GM11168 (cell line): ENCODE measurements at regions not wholly inside any gene's neighbourhood (a gene's known extent, or its start where the extent isn't known, plus 50 kb on each side); places are given as distances from the start of the nearest gene placed in this dataset.

Experiments
- in situ Hi-C: fragments of 300-500 bp; cut with MboI; formaldehyde crosslinking; loops from one replicate; pipeline ENCODE4 v1.12.0; 2022; ENCODE audit warnings: low sequenced_read_pairs; ENCODE audit not compliant: unreplicated experiment

DNA sequence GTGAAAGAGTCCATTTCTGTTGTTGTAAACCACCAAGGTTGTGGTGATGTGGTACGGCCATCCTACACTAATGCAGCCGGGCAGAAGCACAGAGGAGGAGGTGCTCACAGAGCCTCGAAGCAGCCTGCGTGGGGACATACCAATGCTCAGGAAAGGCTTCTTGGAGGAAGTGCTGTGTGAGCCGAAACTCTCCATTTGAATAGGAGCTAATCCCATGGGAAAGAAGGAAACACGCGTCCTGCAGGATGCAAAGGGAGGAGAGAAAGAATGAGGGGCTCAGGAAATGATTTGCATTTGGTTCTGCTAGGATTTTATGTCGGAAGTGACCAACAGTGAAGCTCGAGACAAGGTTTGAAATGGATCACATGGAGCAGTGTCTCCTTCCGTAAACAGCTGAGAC, 477.9 kb upstream of the ANKRD30A start:
- in situ Hi-C loops, result no loop called here

DNA sequence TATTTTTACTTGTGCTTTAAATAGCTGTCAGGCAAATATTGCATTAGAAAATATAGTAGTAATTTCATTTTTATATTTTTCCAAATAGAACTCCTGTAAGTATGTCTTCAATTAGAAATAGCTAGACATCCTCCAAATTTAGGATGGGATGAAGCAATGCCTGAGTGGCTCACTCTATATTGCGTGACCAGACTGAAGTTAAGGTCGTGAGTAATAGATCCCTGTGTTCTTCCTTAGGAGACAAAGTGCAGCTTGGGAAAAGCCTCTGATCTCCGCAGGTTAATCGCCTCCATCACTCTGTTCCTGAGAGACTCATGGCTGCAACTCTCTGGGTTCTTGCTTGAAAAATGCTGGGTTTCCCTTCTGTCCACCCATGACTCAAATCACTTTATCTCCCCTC, 484.8 kb upstream of the ANKRD30A start:
- in situ Hi-C loops, result no loop called here

DNA sequence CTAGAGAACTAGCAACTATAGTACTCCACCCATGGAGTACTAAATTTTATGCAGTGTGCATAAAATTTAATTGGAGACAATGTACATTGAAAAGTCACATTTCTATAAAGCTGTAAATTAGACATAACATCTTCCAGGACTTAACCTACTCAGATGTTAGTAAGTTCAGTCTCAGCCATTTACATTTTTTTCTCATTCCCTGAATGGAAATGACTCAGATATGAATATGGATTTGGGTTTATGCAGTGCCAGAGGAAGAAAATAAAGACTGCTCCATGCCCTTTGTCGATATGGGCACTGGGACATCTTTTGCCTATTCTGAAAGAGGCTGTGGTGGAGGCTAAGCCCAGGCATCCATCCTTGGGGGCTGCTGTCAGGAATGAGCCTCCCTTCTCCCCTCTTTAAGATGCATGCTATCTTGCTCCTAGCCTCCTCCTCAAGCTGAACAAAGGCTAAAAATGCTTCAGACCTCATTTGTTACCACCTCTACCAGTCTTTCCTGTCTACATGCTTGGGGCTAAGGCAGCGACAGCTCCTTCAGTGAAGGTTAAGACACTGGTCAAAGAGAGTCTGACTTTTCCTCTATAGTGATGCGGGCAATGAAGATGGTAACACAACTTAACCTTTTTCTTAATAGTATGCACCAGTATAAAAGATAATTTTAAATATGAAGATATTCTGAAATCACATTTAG, 486.8 kb upstream of the ANKRD30A start:
- in situ Hi-C loops, result no loop called here

DNA sequence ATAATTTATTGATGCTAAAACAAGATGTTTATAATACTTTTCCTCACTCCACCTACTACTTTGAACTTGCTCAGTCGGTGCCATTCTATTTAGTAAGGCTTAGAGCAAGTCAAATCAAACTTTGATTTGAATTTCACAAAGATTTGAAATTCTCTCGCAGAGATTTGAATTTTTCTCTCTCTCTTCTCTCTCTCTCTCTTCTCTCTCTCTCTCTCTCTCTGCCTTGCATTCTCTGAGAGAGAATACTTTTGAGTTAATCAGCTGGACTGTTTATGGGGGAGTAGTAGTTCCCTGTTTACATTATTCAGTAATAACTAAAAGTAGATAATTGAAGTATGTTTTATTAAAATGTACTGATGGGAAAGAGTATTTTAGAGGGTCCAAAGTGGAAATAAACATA, 488.5 kb upstream of the ANKRD30A start:
- in situ Hi-C loops, result no loop called here

DNA sequence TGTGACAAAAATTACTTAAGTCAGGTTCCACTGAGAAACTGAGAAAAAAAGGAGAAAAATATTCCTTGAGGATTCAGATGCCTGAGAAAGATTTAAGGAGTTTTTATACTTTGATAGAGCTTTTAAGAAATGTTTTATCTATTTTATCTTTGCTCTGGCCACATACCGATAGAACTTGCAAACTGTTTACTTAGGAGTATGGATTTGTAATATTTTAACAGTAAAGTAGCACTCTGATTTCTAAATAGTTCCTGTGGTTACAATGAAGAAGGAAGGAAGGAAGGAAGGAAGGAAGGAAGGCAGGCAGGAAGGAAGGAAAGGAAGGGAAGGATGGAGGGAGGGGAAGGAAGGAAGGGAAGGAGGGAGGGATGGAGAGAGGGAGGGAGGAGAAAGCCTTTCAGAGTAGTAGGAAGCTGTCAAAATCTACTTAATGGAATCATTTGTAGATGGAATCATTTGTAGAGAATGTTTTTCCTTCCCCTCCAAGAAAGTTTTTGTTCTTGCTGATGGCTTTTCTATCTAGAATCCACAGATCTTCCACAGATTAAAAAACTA, 489.0 kb upstream of the ANKRD30A start:
- in situ Hi-C loops, result no loop called here

DNA sequence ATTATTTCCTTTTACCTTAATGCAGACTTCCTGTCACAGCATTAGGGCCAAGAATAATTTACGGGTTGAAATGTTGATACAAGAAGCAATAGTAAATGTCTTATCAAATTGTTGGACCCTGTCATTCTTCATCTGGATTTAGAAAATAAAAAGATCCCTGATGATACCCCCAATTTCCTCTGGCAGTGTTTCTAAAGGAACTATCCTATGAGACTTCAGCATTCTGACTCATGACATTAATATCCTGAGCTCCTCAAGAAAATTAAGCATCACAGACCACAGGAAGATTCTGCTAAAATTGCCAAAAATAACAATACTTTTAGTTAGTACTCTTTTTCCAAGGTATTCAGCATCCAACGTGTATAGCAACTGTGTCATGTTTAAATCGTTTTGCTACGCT, 490.5 kb upstream of the ANKRD30A start:
- in situ Hi-C loops, result no loop called here

DNA sequence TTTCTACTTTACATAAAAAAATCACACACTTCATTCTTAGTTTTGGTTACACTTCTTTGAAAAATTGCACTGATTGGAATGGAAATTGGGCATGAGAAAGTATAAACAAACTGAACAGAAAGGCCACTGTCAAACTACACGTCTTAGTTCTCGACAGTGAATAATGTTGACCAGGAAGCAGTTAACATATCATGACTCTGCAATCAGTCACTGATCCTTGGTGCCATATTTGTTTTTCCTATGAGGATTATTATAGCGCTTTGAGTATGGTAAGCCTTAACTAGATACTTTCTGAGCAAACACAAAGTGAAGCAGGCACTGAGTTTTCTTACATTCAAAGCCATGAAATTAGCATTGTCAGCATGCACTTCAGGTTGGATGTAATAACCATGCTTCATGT, 495.1 kb upstream of the ANKRD30A start:
- in situ Hi-C loops, result no loop called here

DNA sequence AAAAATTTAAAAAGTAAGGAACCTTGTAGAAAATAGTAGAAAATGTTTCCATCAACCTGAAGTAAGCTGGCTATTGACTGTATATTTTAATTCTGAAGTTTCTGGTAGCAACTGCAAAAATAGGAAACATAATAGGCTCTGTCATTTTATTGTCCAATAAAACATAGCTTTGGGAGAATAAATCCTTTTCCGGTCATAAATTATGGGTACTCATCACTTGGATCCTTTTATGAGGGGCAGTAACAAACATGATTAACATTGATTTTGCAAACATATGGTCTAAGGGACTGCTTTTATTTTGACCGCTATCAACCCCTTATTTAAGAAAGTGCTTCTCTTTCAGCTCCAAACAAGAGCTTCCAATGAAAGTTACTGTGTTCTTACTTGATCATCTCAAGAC, 495.9 kb upstream of the ANKRD30A start:
- in situ Hi-C loops, result no loop called here

DNA sequence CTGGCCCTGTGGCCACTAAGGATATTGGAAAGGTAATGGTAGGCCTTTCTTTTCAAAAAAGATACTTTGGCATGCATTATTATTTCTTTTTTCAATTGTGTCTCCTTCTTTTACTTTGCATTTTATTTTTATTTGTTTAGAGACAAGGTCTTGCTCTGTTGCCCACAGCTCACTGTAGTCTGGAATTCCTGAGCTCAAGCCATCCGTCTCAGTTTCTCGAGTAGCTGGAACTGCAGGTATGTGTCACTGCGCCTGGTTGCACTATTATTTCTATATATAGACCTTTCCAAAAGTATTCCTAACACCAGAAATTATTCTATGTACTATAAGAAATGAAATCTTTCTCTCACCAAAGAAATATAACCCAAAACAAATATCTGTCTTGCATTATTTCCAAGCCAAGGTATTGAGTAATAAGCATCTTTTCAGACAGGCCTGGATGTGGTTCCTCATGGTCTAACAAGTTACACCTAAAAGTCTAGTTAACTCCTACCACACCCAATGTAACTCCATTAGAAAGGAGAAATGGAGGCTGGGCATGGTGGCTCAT, 500.8 kb upstream of the ANKRD30A start:
- in situ Hi-C loops, result no loop called here

DNA sequence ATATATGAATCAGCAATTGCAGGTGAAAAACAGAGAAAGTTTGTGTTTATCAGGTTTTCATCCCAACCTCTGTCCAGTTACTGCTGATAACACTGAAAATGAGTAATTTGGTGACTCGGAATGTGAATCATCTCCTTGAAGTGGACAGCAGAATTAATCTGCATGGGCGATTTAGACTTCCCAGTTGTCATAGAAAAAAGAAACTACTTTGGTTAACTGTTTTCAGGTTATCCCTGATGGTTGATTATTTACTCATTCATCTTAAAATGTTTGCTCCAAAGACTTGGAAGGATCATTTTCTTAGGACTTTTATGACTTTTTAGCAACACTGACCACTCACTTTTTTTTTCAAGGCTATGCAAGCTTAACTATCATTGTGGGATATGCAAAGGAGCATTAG, 504.1 kb upstream of the ANKRD30A start:
- in situ Hi-C loops, result no loop called here

DNA sequence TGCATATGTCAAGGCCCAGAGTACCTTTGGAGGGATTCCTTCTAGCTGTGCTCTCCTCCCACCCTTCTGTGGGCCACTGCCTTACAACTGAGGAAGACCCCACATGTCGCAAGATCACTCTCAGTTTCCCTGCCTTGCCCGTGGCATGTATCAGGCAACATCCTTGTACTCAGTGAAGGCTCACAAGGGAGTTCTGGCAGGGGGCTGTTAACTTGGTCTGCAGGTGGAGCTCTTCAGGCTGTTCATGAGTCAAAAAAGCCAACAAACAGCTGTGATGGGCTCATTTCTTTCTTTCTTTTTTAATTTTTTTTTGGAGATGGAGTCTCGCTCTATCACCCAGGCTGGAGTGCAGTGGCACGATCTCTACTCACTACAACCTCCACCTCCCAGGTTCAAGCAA, 513.0 kb upstream of the ANKRD30A start:
- in situ Hi-C loops, result no loop called here

DNA sequence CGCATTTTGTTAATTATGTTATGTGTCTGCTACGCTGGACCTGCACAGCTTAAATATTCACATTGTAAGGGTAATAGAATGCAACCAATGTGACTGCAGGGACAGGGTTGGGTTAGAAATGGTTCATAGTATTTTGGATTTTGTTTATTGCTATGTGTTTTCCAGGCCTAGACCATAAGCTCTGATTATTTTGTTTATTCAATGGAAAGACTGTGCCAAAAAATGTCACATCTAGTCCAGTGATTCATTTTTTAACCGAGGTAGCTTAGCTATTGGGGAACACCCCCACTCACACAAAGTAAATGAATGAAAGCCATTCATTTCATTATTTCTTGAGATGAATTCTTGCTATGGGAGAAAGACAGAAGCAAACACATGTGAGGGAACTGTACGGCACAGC, 516.5 kb upstream of the ANKRD30A start:
- in situ Hi-C loops, result no loop called here

DNA sequence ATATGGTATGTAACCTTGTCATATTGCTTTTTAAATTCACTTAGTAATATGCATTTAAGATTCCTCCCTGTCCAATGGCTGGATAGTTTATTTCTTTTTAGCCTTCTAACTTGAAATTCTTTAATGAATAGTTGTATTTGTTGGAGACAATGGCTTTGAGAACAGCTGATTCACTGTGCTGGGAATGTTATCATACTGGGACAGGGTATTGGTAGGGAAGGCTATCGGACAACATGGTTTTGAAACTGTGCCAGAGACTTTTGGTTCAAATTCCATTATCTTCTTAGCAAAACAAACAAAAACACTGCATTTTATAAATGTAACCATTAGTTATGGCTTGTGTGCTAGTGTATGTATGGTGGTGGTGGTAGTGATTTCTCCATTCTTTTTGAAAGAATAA, 517.1 kb upstream of the ANKRD30A start:
- in situ Hi-C loops, result no loop called here

DNA sequence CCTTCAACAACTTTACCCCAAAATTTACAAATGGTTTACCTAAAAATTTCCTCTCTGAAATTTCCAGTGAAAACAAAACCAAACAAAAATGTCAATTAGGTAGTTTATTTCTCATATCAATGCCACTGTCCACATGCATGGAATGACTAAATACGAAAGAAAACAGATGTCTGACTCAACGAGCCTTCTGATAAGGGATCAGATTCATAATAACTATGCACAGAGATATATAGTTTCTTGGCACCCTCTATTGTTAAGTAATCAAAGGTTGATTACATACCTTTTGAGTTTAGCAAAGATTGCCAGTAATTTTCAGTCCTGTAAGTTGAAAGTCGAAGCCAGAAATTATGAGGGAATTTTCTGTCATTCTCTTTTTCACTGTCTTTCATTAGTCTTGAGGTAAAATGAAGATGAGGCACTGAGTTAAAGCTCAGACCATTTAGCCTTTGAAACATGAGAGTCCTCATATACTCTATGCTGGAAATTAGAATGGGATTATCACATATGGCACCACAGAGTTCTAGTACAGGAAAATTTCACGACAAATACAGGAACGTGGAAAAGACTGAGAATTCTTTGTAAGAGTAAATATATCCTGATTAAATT, 519.1 kb upstream of the ANKRD30A start:
- in situ Hi-C loops, result no loop called here

DNA sequence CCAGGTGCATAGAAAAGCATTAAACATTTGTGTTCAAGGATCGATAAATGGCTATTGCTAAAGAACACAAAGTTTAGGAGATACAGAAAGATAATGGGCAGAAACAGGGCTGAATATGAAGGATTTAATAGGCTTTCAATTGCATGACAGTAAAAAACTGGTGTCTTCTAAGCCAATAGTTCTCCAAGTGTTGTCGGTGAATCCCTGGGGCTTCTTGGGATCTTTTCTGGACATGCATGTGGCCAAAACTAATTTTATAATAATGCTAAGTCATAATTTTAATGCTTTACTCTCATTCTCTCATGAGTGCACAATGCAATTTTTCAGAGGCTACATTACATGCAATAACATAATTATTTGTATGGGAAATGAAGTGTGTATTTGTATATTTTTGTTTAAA, 521.1 kb upstream of the ANKRD30A start:
- in situ Hi-C loops, result no loop called here

DNA sequence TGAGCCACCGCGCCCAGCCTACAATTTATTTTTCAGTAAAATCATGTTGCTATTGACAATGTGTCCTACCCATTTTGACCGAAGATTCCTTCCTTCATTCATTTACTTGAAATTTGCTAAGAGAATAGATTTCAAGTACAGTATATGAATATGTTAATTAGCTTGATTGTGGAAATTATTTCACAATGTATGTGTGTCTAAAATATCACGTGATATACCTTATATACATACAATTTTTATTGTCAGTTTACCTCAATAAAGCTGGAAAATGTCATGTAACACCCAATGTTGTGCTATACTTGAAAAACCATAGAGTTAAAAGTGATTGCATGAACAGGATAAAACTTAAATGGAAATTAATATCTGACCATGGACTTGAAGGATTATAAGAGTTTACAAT, 521.7 kb upstream of the ANKRD30A start:
- in situ Hi-C loops, result no loop called here

DNA sequence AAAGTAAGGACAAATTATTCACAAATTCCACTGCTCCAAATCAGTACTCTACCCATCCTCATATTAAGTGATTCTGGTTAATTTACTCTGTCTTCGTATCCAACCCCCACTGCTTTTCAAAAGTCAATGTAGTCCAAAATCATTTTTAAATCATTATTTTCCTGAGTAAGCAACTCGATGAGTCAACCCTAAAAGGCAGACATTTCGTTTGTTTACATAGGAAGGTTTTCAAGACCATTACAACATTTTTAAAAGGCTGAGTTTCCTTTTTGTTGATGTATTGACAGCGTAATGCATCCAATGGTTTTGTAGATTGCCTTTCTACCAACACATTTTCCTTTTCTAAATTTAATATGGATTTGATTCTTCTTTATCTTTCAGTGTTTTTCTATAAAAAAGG, 523.0 kb upstream of the ANKRD30A start:
- in situ Hi-C loops, result no loop called here

DNA sequence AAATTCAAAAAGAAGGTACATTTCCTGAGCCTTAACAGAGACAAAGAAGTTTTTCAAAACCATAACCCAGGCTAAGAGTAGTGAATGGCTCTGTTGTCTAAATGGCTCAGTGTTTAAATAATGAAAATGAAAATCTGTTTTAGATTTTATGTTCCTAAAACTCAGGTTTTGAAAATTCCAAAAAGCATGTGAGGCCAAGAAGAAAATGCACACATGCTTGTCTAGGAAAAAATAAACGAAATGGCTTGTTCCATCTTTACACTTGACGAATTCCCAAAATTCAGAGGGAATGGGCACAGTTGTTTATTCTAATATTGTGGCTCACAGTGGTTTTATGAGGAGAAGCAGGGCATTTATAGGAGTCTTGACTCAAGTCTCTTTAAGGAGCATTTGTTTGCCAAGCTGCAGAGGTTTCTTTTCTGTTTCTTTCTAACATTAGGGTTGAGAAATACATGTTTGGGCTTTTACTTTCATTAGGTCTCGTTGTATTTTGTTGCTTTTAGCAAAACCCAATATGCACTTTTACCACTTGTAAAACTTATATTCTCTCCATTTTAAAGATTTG, 527.6 kb upstream of the ANKRD30A start:
- in situ Hi-C loops, result no loop called here

DNA sequence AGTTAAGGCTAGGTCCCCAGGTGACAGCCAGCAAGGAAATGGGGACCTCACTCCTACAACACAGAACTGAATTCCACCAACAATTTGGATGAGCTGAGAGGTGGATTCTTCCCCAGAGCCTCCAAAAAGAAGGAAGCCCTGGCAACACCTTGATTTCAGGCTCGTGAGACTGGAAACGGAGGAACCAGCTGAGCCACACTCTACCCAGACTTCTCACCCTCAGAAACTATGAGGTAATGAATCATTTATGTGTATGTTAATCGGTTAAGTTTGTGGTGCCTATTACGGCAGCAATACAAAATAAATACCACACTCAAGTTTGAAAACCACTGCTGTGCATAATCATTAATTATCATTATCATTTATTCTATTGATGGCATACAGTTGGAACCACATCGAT, 532.4 kb upstream of the ANKRD30A start:
- in situ Hi-C loops, result no loop called here

DNA sequence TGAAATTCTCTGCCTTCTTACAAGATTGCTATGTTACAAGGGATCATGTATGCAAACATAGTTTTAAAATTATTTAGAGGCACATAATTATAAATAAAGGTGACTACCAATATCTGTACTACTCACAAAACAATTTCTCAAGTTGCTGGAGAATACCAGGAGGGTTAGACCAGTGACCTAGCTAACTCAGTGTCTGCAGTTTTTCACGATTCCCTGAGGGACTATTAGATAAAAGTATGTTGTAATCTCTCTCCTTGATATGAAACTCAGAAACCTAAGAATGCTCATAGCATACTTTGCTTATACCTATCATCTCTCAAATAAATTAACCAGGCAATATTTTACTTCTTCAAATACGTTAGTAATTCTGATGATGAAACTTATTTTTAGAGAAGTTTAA, 534.0 kb upstream of the ANKRD30A start:
- in situ Hi-C loops, result no loop called here

DNA sequence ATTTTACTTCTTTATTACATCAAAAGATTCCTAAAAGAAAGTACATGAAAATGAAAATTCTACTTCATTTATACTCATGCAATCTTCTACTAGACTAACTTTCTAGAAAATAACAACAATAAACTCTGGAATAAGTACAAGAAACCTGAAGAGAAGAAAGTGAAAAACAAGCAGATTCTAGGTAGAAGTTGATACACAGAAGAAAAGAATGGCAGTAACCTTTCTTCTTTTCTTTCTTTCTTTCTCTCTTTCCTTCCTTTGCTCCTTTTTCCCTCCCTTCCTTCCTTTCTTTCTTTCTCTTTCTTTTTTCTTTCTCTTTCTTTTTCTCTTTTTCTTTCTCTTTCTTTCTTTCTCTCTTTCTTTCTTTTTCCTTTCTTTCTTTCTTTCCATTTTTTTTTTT, 541.7 kb upstream of the ANKRD30A start:
- in situ Hi-C loops, result no loop called here

DNA sequence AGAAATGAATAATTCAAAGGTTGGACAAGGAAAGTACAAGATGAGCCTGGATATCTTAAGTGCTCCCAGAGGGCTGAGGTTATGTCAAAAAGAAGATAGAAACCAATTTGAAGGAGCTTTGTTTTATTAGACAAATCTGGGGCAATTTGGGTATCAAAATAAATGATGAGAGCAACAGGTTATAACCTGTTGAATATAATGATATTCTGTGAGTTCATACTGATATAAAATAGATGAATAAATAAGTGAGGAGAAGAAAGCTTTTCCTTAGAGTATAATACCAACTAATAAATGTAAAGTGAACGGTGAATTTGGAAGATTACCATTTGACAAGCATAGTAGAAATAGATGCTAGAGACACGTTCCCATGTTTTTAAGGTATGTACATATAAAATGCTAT, 544.2 kb upstream of the ANKRD30A start:
- in situ Hi-C loops, result no loop called here
